ENCODE measurements at regions not wholly inside any gene's neighbourhood (a gene's known extent, or its start where the extent isn't known, plus 50 kb on each side); places are given as distances from the start of the nearest gene placed in this dataset.

DNA sequence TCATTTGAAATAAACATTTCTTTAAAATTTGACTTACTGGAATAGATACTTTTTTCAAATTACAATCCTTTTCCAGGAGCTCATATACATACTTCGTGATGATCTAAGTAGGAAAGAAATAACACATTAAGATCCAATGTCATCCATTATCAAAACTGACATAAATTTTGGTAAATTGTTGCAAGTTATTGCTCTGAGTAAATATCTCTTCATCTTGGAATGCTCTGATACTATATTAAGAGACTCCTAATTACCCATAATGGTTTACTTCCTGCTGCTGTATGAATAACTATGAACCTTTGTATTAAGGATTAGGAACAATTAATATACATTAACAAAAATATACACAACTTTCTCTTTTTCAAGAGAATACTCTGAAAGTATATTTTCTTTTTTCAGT is 223.0 kb upstream of the POU5F2 start:
- H2AK9ac ChIP-seq (replicated peaks; ENCODE audit: low read depth, low read length, poor library complexity) = no peak overlapping the region
- H2BK15ac ChIP-seq (ENCODE audit: low read depth, low read length) = no peak overlapping the region
- in situ Hi-C loops (cut with MboI; ENCODE audit: low sequenced_read_pairs) (no loop called here), dilution Hi-C loops (cut with HindIII; ENCODE audit: low sequenced_read_pairs, unreplicated experiment) (no loop called here), intact Hi-C loops (cut with micrococcal nuclease) (no loop called here)
- DNase-seq = no peak
- H3K9me1 ChIP-seq (ENCODE audit: insufficient read depth, low read length) = no peaks in the 10 kb centered on the region
- no peak overlapping the region for H3K27ac ChIP-seq (ENCODE audit: insufficient read depth, low read length)
- H4K8ac ChIP-seq (ENCODE audit: low read depth in 2 of 2, low read length in 2 of 2) = no peak overlapping the region
- ATAC-seq (ENCODE audit: low read depth) = no peak
- H2AFZ ChIP-seq (replicated peaks; ENCODE audit: low read length, poor library complexity) = no peak overlapping the region
- ChIA-PET CTCF (no interaction called here), POLR2A (ENCODE audit: unreplicated experiment) (no interaction called here)
- no peaks in the 10 kb centered on the region for H4K20me1 ChIP-seq (ENCODE audit: insufficient read depth, low read length)
- H3K9ac ChIP-seq (ENCODE audit: low read depth, low read length) = no peak overlapping the region
- WGBS, 2 experiments (ENCODE audit: extremely low coverage in 2 of 2, insufficient read length in 1 of 2) = no CpG with 5 or more reads among the region's 1 CpG
- no peak overlapping the region for H3K4me3 ChIP-seq (ENCODE audit: insufficient read depth, low read depth, low read length)
- TF ChIP-seq, protein P1, sequence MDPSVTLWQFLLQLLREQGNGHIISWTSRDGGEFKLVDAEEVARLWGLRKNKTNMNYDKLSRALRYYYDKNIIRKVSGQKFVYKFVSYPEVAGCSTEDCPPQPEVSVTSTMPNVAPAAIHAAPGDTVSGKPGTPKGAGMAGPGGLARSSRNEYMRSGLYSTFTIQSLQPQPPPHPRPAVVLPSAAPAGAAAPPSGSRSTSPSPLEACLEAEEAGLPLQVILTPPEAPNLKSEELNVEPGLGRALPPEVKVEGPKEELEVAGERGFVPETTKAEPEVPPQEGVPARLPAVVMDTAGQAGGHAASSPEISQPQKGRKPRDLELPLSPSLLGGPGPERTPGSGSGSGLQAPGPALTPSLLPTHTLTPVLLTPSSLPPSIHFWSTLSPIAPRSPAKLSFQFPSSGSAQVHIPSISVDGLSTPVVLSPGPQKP (IDR thresholded peaks at IDR 0.05; ENCODE audit: borderline replicate concordance, low read depth, low read length) = no peak
- TF ChIP-seq MAZ (IDR thresholded peaks at IDR 0.05; ENCODE audit: borderline replicate concordance, low read depth, low read length) = no peak
- no peak for TF ChIP-seq BHLHE40 (IDR thresholded peaks at IDR 0.05; ENCODE audit: low read depth, low read length)
- no peak for TF ChIP-seq NFE2L2 (IDR thresholded peaks at IDR 0.05; ENCODE audit: low read depth, low read length)
- TF ChIP-seq MAFK (IDR thresholded peaks at IDR 0.05; ENCODE audit: low read depth, low read length) = no peak
- TF ChIP-seq, protein P2, sequence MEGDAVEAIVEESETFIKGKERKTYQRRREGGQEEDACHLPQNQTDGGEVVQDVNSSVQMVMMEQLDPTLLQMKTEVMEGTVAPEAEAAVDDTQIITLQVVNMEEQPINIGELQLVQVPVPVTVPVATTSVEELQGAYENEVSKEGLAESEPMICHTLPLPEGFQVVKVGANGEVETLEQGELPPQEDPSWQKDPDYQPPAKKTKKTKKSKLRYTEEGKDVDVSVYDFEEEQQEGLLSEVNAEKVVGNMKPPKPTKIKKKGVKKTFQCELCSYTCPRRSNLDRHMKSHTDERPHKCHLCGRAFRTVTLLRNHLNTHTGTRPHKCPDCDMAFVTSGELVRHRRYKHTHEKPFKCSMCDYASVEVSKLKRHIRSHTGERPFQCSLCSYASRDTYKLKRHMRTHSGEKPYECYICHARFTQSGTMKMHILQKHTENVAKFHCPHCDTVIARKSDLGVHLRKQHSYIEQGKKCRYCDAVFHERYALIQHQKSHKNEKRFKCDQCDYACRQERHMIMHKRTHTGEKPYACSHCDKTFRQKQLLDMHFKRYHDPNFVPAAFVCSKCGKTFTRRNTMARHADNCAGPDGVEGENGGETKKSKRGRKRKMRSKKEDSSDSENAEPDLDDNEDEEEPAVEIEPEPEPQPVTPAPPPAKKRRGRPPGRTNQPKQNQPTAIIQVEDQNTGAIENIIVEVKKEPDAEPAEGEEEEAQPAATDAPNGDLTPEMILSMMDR (conservative IDR thresholded peaks at IDR 0.05; ENCODE audit: low read depth, low read length) = no peak
- TF ChIP-seq RCOR1 (IDR thresholded peaks at IDR 0.05; ENCODE audit: insufficient replicate concordance, low read length) = no peak
- no peak for TF ChIP-seq POLR2A (IDR thresholded peaks at IDR 0.05; ENCODE audit: low read depth, low read length)
- TF ChIP-seq CHD1 (IDR thresholded peaks at IDR 0.05; ENCODE audit: low read depth, low read length) = no peak
- no peak for TF ChIP-seq RAD21 (IDR thresholded peaks at IDR 0.05; ENCODE audit: low read length)
- no peak for TF ChIP-seq FOS (IDR thresholded peaks at IDR 0.05; ENCODE audit: low read depth, low read length)
- TF ChIP-seq MXI1 (IDR thresholded peaks at IDR 0.05; ENCODE audit: borderline replicate concordance, low read depth, low read length) = no peak
- TF ChIP-seq RFX5 (IDR thresholded peaks at IDR 0.05; ENCODE audit: low read depth, low read length) = no peak
- TF ChIP-seq, protein P3, sequence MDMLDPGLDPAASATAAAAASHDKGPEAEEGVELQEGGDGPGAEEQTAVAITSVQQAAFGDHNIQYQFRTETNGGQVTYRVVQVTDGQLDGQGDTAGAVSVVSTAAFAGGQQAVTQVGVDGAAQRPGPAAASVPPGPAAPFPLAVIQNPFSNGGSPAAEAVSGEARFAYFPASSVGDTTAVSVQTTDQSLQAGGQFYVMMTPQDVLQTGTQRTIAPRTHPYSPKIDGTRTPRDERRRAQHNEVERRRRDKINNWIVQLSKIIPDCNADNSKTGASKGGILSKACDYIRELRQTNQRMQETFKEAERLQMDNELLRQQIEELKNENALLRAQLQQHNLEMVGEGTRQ (IDR thresholded peaks at IDR 0.05; ENCODE audit: low read depth, low read length) = no peak
- no peak for TF ChIP-seq CEBPB (IDR thresholded peaks at IDR 0.05; ENCODE audit: low read depth, low read length)
- TF ChIP-seq SMC3 (IDR thresholded peaks at IDR 0.05; ENCODE audit: low read depth, low read length) = no peak
- H3K9me3 ChIP-seq (ENCODE audit: control insufficient read depth, insufficient read depth, low read length) = no peaks in the 10 kb centered on the region
- no peak overlapping the region for H3K23ac ChIP-seq (ENCODE audit: low read depth, low read length)
- BruUV-seq (replicated peaks) = no TSS peak
- H3K4me1 ChIP-seq (ENCODE audit: control insufficient read depth, insufficient read depth, low read length) = no peaks in the 10 kb centered on the region
- H4K91ac ChIP-seq (ENCODE audit: insufficient read depth, low read depth, low read length) = no peak overlapping the region
- no peaks in the 10 kb centered on the region for H3K27me3 ChIP-seq (ENCODE audit: control insufficient read depth, insufficient read depth, low read length)
- no peak overlapping the region for H3K18ac ChIP-seq (ENCODE audit: low read depth, low read length)
- H3K4ac ChIP-seq (ENCODE audit: low read depth, low read length) = no peak overlapping the region
- no peaks in the 10 kb centered on the region for H3K36me3 ChIP-seq (ENCODE audit: control insufficient read depth, insufficient read depth, low read length)
- no peak overlapping the region for H3K14ac ChIP-seq (replicated peaks; ENCODE audit: low read depth, low read length)
- H3K56ac ChIP-seq (ENCODE audit: extremely low read depth, insufficient read depth, low read length) = no peak overlapping the region
- H2AK5ac ChIP-seq (ENCODE audit: low read depth, low read length) = no peak overlapping the region
- H2BK120ac ChIP-seq (ENCODE audit: low read depth, low read length) = no peak overlapping the region
- H3K4me2 ChIP-seq (ENCODE audit: low read depth, low read length) = no peak overlapping the region
- H2BK20ac ChIP-seq (ENCODE audit: low read depth, low read length) = no peak overlapping the region
- no peaks in the 10 kb centered on the region for H3K79me1 ChIP-seq (ENCODE audit: low read depth in 1 of 2, low read length in 2 of 2)
- H4K5ac ChIP-seq (ENCODE audit: low read depth, low read length) = no peak overlapping the region
- H2BK5ac ChIP-seq (ENCODE audit: low read depth, low read length, poor library complexity, severe bottlenecking) = no peak overlapping the region
